COLO668 (cell line): ENCODE measurements at regions not wholly inside any gene's neighbourhood (a gene's known extent, or its start where the extent isn't known, plus 50 kb on each side); places are given as distances from the start of the nearest gene placed in this dataset.
"Not testable (repeated sequence)": the region's sequence is repeated elsewhere in the genome, so short reads cannot be mapped to it uniquely, and the experiment has no call there.

Source experiments
- DNase-seq: peaks from one replicate; lab custom pipeline; 2025; ENCODE audit not compliant: unreplicated experiment; lab: John Stamatoyannopoulos, UW

- DNase-seq: not testable (repeated sequence)
Measured at GRCh38 chr16:22572331-22573224, 61.9 kb downstream of the NPIPB5 start.

GRCh38 chr16:22573225-22573530, 62.5 kb downstream of the NPIPB5 start:
- not testable (repeated sequence) for DNase-seq

DNA sequence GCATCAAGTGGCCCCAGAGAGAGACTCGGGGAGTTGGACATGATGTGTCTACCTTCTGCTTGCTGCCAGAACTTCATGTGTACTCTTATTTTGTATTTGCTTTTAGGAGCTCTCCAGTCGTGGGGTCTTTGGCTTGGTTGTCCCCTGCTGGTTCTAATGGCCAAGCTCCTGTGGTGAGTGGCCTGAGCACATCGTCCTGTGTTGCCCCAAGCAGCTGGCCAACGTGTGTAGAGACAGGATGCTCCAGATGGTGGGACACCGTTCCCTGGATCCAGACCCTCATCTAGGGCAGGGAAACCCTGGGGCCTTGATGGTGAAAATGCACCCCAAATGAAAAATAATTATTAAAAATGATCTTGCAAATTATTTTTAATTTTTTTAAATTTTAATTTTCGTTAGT, 65.8 kb downstream of the NPIPB5 start:
- DNase-seq: not testable (repeated sequence)

DNA sequence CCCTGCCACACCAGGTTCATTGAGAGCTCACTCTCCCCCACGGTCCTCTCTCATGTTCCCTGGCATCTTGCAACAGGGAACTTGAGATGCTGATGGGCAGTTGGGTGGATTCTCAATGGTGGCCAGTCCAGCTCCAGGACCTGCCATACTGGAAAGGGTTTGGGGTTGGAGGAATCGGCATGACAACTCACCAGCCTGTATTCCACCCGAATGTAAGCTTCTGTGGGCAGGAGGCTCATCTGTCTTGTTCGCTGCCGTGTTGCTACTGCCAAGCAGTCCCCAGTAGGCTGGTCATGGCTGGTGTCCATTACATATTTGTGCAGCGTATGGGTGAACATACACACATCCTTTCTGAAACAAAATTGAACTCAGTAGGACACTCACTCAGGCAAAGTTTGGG, 72.5 kb downstream of the NPIPB5 start:
- DNase-seq: not testable (repeated sequence)

- DNase-seq: not testable (repeated sequence)
Measured at GRCh38 chr16:22584459-22584858, 73.8 kb downstream of the NPIPB5 start.

- DNase-seq: not testable (repeated sequence)
Measured at GRCh38 chr16:22584941-22585340, 74.2 kb downstream of the NPIPB5 start.

DNA sequence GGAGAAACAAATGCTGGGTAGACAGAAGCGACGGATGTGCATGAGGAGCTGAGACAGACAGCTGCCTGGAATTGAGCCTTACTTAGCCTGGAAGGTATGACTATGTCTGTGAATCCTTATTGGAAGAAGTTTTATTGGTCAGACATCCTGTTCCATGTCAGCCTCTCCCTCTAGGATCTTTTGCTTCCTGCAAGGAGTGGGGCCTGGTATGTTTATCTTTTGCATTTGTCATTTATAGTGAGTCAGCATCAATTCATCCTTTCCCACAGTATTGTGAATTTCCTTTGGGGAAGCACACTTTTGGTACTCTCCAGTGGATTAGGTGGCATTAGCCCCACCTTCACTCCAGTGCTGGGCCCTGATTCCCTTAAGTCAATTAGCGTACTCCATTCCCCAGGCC, 74.7 kb downstream of the NPIPB5 start:
- not testable (repeated sequence) for DNase-seq

- DNase-seq: not testable (repeated sequence)
Measured at GRCh38 chr16:22586732-22587131, 76.0 kb downstream of the NPIPB5 start.

DNA sequence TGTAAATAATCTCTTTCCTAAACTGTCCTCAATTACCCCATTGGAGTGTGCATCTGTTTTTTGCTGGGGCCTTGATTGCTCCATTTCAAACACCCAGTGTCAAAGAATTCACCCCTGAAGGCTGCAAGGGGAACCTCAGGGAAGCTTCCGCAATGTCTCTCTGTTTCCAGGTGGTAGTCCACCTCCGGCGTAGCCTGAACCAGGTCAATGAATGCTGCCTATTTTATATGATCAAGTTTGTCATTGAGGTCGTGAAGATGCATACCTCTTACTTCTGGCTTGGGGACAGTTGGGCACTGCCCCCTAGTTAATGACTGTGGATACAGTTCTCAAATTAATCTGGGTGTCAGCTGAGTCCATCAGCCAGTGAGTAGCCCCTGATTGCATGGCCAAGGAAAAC, 79.1 kb downstream of the NPIPB5 start:
- DNase-seq: not testable (repeated sequence)

DNA sequence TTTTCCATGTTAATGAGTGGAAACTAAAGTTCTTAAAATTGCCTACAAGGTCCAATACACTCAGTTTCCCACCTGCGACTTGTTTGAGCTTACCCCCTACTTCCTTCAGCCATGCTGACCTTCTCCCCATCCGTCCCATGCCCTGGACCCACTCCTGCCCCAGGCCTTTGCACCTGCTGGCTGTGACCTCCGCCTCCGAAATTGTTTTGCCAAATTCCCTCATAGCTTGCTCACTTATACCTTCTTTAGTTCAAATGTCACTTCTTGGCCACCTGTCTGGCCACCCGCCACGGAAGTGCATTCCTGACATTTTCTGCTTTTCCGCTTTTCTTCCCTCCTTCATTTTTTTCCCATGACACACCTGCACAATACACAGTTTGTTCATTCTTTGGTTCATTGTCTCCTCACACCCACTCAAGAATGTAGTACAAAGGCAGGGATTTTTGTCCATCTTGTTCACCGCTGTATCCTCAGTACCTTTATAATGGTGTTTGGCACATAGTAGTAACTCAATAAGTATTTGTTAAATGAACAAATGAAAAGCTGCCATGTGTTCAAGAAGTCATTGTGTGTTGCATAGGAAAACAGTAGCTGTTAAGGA, 85.9 kb downstream of the NPIPB5 start:
- not testable (repeated sequence) for DNase-seq

DNA sequence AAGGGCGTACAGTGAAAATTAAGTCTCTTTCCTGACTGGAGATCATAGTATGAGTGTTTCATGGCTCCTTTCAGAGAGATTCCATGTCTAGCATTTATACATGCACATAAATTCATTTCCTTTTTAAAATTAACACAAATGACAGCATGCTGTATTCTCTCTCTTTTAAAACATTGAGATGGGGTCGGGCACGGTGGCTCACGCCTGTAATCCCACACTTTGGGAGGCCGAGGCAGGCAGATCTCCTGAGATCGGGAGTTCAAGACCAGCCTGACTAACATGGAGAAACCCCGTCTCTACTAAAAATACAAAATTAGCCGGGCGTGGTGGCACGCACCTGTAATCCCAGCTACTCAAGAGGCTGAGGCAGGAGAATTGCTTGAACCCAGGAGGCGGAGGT, 93.1 kb downstream of the NPIPB5 start:
- not testable (repeated sequence) for DNase-seq

- DNase-seq: not testable (repeated sequence)
Measured at GRCh38 chr16:22606619-22607018, 95.9 kb downstream of the NPIPB5 start.

DNA sequence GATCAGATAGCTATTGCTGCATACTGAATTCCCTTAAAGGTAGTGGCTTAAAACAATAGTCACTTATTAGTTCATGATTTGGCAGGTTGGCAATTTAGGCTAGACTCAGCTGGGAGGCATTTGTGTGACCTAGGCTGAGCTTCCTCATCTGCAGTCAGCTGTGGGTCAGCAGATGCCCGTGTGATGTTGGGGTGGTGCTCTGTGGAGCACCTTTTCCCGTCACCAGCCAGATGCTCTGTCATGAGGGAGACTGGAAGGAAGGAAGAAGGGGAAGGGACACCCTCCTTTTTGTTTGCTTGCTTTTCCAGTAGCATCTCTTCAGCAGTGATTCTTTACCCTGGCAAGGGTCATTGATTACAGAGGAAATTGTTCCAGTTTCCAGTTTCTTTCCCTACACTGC, 99.1 kb downstream of the NPIPB5 start:
- not testable (repeated sequence) for DNase-seq

DNA sequence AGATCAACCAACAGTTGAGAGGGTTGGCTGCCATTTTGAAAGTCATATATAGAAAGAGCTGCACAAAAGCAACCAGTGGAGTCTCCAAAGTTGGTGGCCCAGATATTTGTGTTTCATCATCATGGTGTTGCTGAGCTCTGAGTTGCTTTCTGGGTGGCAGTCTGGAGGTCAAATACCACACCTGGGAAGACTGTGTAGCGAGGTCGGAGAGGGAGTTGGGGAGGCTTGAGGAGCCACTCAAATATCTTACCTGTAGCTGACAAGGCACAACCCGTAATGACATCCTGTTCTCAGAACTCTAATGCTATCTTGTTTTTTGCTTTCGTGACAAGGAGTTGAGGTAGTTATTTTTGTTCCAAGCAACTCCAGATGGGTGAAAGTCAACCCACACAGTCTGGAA, 100.4 kb downstream of the NPIPB5 start:
- not testable (repeated sequence) for DNase-seq

- DNase-seq: no peak
Measured at GRCh38 chr16:22614271-22614947, 103.7 kb downstream of the NPIPB5 start.

GRCh38 chr16:22618842-22619241, 108.2 kb downstream of the NPIPB5 start:
- no peak for DNase-seq

- DNase-seq: no peak
Measured at GRCh38 chr16:22621586-22622155, 111.0 kb downstream of the NPIPB5 start.

DNA sequence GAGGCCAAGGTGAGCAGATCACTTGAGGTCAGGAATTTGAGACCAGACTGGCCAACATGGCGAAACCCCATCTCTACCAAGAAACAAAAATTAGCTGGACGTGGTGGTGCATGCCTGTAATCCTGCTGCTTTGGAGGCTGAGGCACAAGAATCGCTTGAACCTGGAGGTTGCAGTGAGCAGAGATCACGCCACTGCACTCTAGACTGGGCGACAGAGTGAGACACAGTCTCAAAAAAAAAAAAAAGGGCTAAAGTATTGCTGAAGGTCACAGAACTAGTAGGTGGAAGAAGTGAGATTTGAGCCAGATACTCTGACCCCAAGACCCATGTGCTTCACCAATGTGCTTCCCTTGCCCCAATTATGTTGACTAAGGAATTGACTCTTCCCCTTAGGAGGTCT, 112.0 kb downstream of the NPIPB5 start:
- DNase-seq: no peak

GRCh38 chr16:22623351-22623781, 112.7 kb downstream of the NPIPB5 start:
- no peak for DNase-seq

- DNase-seq: no peak
Measured at GRCh38 chr16:22624038-22624799, 113.5 kb downstream of the NPIPB5 start.
